HG02588 (cell line): ENCODE measurements at regions not wholly inside any gene's neighbourhood (a gene's known extent, or its start where the extent isn't known, plus 50 kb on each side); places are given as distances from the start of the nearest gene placed in this dataset.

Experiments
- ATAC-seq: cut with Tn5 transposase; IDR thresholded peaks from one replicate; pipeline ENCODE4 v1.9.1; 2021; ENCODE audit warnings: mild to moderate bottlenecking, moderate library complexity; ENCODE audit not compliant: unreplicated experiment

- no peak for ATAC-seq
These were observed 515.0 kb downstream of the EFNA5 start for GRCh38 chr5:107155707-107156106.

- no peak for ATAC-seq
These were observed 516.1 kb downstream of the EFNA5 start for GRCh38 chr5:107154593-107154992.

GRCh38 chr5:107153283-107153682 lies 517.5 kb downstream of the EFNA5 start:
- no peak for ATAC-seq

- ATAC-seq: peak; percentile 85
These were observed 521.3 kb downstream of the EFNA5 start for GRCh38 chr5:107149243-107150005.

- no peak for ATAC-seq
These were observed 523.1 kb downstream of the EFNA5 start for GRCh38 chr5:107147589-107147988.

- ATAC-seq: no peak
These were observed 523.8 kb downstream of the EFNA5 start for GRCh38 chr5:107146901-107147300.

GRCh38 chr5:107135391-107135790 lies 535.3 kb downstream of the EFNA5 start:
- no peak for ATAC-seq

GRCh38 chr5:107134931-107135330 lies 535.8 kb downstream of the EFNA5 start:
- ATAC-seq: no peak

GRCh38 chr5:107129051-107129450 lies 541.7 kb downstream of the EFNA5 start:
- ATAC-seq: no peak

GRCh38 chr5:107127878-107128277 lies 542.9 kb downstream of the EFNA5 start:
- no peak for ATAC-seq

GRCh38 chr5:107126341-107126740 lies 544.4 kb downstream of the EFNA5 start:
- ATAC-seq: no peak

GRCh38 chr5:107124376-107124775 lies 546.4 kb downstream of the EFNA5 start:
- no peak for ATAC-seq

- ATAC-seq: no peak
These were observed 547.7 kb downstream of the EFNA5 start for GRCh38 chr5:107123014-107123413.

- ATAC-seq: no peak
These were observed 548.8 kb downstream of the EFNA5 start for GRCh38 chr5:107121793-107122519.

GRCh38 chr5:107119656-107120055 lies 551.1 kb downstream of the EFNA5 start:
- no peak for ATAC-seq

GRCh38 chr5:107118184-107119019 lies 552.3 kb downstream of the EFNA5 start:
- ATAC-seq: no peak

GRCh38 chr5:107112216-107112615 lies 558.5 kb downstream of the EFNA5 start:
- no peak for ATAC-seq

- ATAC-seq: peak; percentile 60
These were observed 566.4 kb downstream of the EFNA5 start for GRCh38 chr5:107104040-107104995.

GRCh38 chr5:107103522-107103921 lies 567.2 kb downstream of the EFNA5 start:
- ATAC-seq: no peak

GRCh38 chr5:107100121-107100520 lies 570.6 kb downstream of the EFNA5 start:
- no peak for ATAC-seq
